ENCODE measurements at regions not wholly inside any gene's neighbourhood (a gene's known extent, or its start where the extent isn't known, plus 50 kb on each side); places are given as distances from the start of the nearest gene placed in this dataset.

- Histone ChIP-seq H3K27ac (ENCODE audit: low read depth, low read length) (no peak overlapping the region), H3K27me3 (ENCODE audit: insufficient read depth, low read length) (no peaks in the 10 kb centered on the region), H3K4me1 (ENCODE audit: insufficient read depth, low read length) (no peaks in the 10 kb centered on the region), H3K4me3 (ENCODE audit: low read length in 2 of 2) (no peak overlapping the region), H3K36me3 (ENCODE audit: insufficient read depth, low read length) (no peaks in the 10 kb centered on the region), H3K9me3 (ENCODE audit: control insufficient read depth in 1 of 2, low read length in 2 of 2) (peaks cover 3 to 4% of the 10 kb centered on the region in 2 donors)
- intact Hi-C loops (cut with micrococcal nuclease), result no loop called here
- ChIA-PET POLR2A (ENCODE audit: partially characterized antibody) (no interaction called here), CTCF (ENCODE audit: partially characterized antibody) (no interaction called here)
- no peak for DNase-seq
- peaks cover 0 to 10% (median 4%) of the 10 kb centered on the region in 8 donors for H3K9me3 Mint-ChIP-seq
- H3K27ac Mint-ChIP-seq, result no peak overlapping the region
- H3K4me3 Mint-ChIP-seq, result no peak overlapping the region
- no peaks in the 10 kb centered on the region for H3K4me1 Mint-ChIP-seq
- H3K36me3 Mint-ChIP-seq, result no peaks in the 10 kb centered on the region
- H3K27me3 Mint-ChIP-seq, result no peaks in the 10 kb centered on the region
Observed at GRCh38 chr13:55219538-55219937, 1921.2 kb upstream of the PRR20A start.

GRCh38 chr13:55229906-55230569 lies 1910.7 kb upstream of the PRR20A start:
- no peaks in the 10 kb centered on the region for H3K4me1 Mint-ChIP-seq
- H3K36me3 Mint-ChIP-seq, result no peaks in the 10 kb centered on the region
- H3K27ac ChIP-seq (ENCODE audit: low read depth, low read length), result no peak overlapping the region
- H3K9me3 ChIP-seq (ENCODE audit: control insufficient read depth in 1 of 2, low read length in 2 of 2), result no peaks in the 10 kb centered on the region
- H3K36me3 ChIP-seq (ENCODE audit: insufficient read depth, low read length), result no peaks in the 10 kb centered on the region
- no peaks in the 10 kb centered on the region for H3K27me3 ChIP-seq (ENCODE audit: insufficient read depth, low read length)
- no peak for DNase-seq
- H3K27me3 Mint-ChIP-seq, result no peaks in the 10 kb centered on the region
- peaks cover 0 to 20% (median 14%) of the 10 kb centered on the region in 8 donors for H3K9me3 Mint-ChIP-seq
- H3K27ac Mint-ChIP-seq, result no peak overlapping the region
- no peak overlapping the region for H3K4me3 Mint-ChIP-seq
- H3K4me1 ChIP-seq (ENCODE audit: insufficient read depth, low read length), result no peaks in the 10 kb centered on the region
- CTCF ChIA-PET (ENCODE audit: partially characterized antibody), result no interaction called here
- intact Hi-C loops (cut with micrococcal nuclease), result loop anchor here (10.0 kb wide), 1 partner anchor 45 kb away; no protein-coding TSS in a partner anchor
- no peak overlapping the region for H3K4me3 ChIP-seq (ENCODE audit: low read length in 2 of 2)
- POLR2A ChIA-PET (ENCODE audit: partially characterized antibody), result no interaction called here

- H3K9me3 Mint-ChIP-seq, result peaks cover 0 to 20% (median 14%) of the 10 kb centered on the region in 8 donors
- Histone ChIP-seq H3K36me3 (ENCODE audit: insufficient read depth, low read length) (no peaks in the 10 kb centered on the region), H3K4me1 (ENCODE audit: insufficient read depth, low read length) (no peaks in the 10 kb centered on the region), H3K27me3 (ENCODE audit: insufficient read depth, low read length) (no peaks in the 10 kb centered on the region), H3K27ac (ENCODE audit: low read depth, low read length) (no peak overlapping the region), H3K9me3 (ENCODE audit: control insufficient read depth in 1 of 2, low read length in 2 of 2) (no peaks in the 10 kb centered on the region), H3K4me3 (ENCODE audit: low read length in 2 of 2) (no peak overlapping the region)
- no peaks in the 10 kb centered on the region for H3K27me3 Mint-ChIP-seq
- ChIA-PET CTCF (ENCODE audit: partially characterized antibody) (no interaction called here), POLR2A (ENCODE audit: partially characterized antibody) (no interaction called here)
- intact Hi-C loops (cut with micrococcal nuclease), result loop anchor here (10.0 kb wide), 1 partner anchor 46 kb away; no protein-coding TSS in a partner anchor
- H3K4me3 Mint-ChIP-seq, result no peak overlapping the region
- no peaks in the 10 kb centered on the region for H3K4me1 Mint-ChIP-seq
- no peak overlapping the region for H3K27ac Mint-ChIP-seq
- no peaks in the 10 kb centered on the region for H3K36me3 Mint-ChIP-seq
- no peak for DNase-seq
Observed at GRCh38 chr13:55230570-55230908, 1910.2 kb upstream of the PRR20A start.

GRCh38 chr13:55234311-55234710 lies 1906.4 kb upstream of the PRR20A start:
- Mint-ChIP-seq H3K27me3 (no peaks in the 10 kb centered on the region), H3K27ac (no peak overlapping the region), H3K36me3 (no peaks in the 10 kb centered on the region), H3K4me3 (no peak overlapping the region), H3K4me1 (no peaks in the 10 kb centered on the region), H3K9me3 (peaks cover 3 to 22% (median 14%) of the 10 kb centered on the region in 8 donors)
- Histone ChIP-seq H3K4me3 (ENCODE audit: low read length in 2 of 2) (no peak overlapping the region), H3K27me3 (ENCODE audit: insufficient read depth, low read length) (no peaks in the 10 kb centered on the region), H3K27ac (ENCODE audit: low read depth, low read length) (no peak overlapping the region), H3K36me3 (ENCODE audit: insufficient read depth, low read length) (no peaks in the 10 kb centered on the region), H3K9me3 (ENCODE audit: control insufficient read depth in 1 of 2, low read length in 2 of 2) (no peaks in the 10 kb centered on the region), H3K4me1 (ENCODE audit: insufficient read depth, low read length) (no peaks in the 10 kb centered on the region)
- DNase-seq, result no peak
- intact Hi-C loops (cut with micrococcal nuclease), result loop anchor here (10.0 kb wide), 1 partner anchor 50 kb away; no protein-coding TSS in a partner anchor
- CTCF ChIA-PET (ENCODE audit: partially characterized antibody), result no interaction called here
- POLR2A ChIA-PET (ENCODE audit: partially characterized antibody), result no interaction called here

GRCh38 chr13:55245005-55245644 lies 1895.6 kb upstream of the PRR20A start:
- ChIA-PET CTCF (ENCODE audit: partially characterized antibody) (no interaction called here), POLR2A (ENCODE audit: partially characterized antibody) (no interaction called here)
- no peaks in the 10 kb centered on the region for H3K36me3 ChIP-seq (ENCODE audit: insufficient read depth, low read length)
- H3K27me3 ChIP-seq (ENCODE audit: insufficient read depth, low read length), result no peaks in the 10 kb centered on the region
- H3K9me3 ChIP-seq (ENCODE audit: control insufficient read depth in 1 of 2, low read length in 2 of 2), result peaks cover 0 to 3% of the 10 kb centered on the region in 2 donors
- no peaks in the 10 kb centered on the region for H3K4me1 ChIP-seq (ENCODE audit: insufficient read depth, low read length)
- H3K4me1 Mint-ChIP-seq, result no peaks in the 10 kb centered on the region
- H3K9me3 Mint-ChIP-seq, result peaks cover 3 to 44% (median 19%) of the 10 kb centered on the region in 8 donors
- H3K4me3 ChIP-seq (ENCODE audit: low read length in 2 of 2), result no peak overlapping the region
- intact Hi-C loops (cut with micrococcal nuclease), result no loop called here
- no peak overlapping the region for H3K4me3 Mint-ChIP-seq
- no peaks in the 10 kb centered on the region for H3K27me3 Mint-ChIP-seq
- H3K27ac ChIP-seq (ENCODE audit: low read depth, low read length), result no peak overlapping the region
- H3K36me3 Mint-ChIP-seq, result no peaks in the 10 kb centered on the region
- no peak for DNase-seq
- no peak overlapping the region for H3K27ac Mint-ChIP-seq

- Histone ChIP-seq H3K4me1 (ENCODE audit: insufficient read depth, low read length) (no peaks in the 10 kb centered on the region), H3K27me3 (ENCODE audit: insufficient read depth, low read length) (no peaks in the 10 kb centered on the region), H3K27ac (ENCODE audit: low read depth, low read length) (no peak overlapping the region), H3K36me3 (ENCODE audit: insufficient read depth, low read length) (no peaks in the 10 kb centered on the region), H3K9me3 (ENCODE audit: control insufficient read depth in 1 of 2, low read length in 2 of 2) (no peaks in the 10 kb centered on the region), H3K4me3 (ENCODE audit: low read length in 2 of 2) (no peak overlapping the region)
- Mint-ChIP-seq H3K36me3 (no peaks in the 10 kb centered on the region), H3K4me3 (no peak overlapping the region), H3K4me1 (no peaks in the 10 kb centered on the region), H3K9me3 (peaks cover 8 to 26% (median 12%) of the 10 kb centered on the region in 8 donors), H3K27me3 (no peaks in the 10 kb centered on the region), H3K27ac (no peak overlapping the region)
- DNase-seq, result no peak
- CTCF ChIA-PET (ENCODE audit: partially characterized antibody), result no interaction called here
- POLR2A ChIA-PET (ENCODE audit: partially characterized antibody), result no interaction called here
- intact Hi-C loops (cut with micrococcal nuclease), result no loop called here
Observed at GRCh38 chr13:55255236-55255635, 1885.5 kb upstream of the PRR20A start.

GRCh38 chr13:55263045-55263444 lies 1877.7 kb upstream of the PRR20A start:
- Mint-ChIP-seq H3K27ac (no peak overlapping the region), H3K4me3 (no peak overlapping the region), H3K27me3 (no peaks in the 10 kb centered on the region), H3K4me1 (no peaks in the 10 kb centered on the region), H3K9me3 (peaks cover under 1 to 21% (median 7%) of the 10 kb centered on the region in 8 donors), H3K36me3 (no peaks in the 10 kb centered on the region)
- intact Hi-C loops (cut with micrococcal nuclease), result no loop called here
- H3K4me3 ChIP-seq (ENCODE audit: low read length in 2 of 2), result no peak overlapping the region
- no peaks in the 10 kb centered on the region for H3K4me1 ChIP-seq (ENCODE audit: insufficient read depth, low read length)
- no peaks in the 10 kb centered on the region for H3K36me3 ChIP-seq (ENCODE audit: insufficient read depth, low read length)
- no peak for DNase-seq
- H3K27ac ChIP-seq (ENCODE audit: low read depth, low read length), result no peak overlapping the region
- ChIA-PET CTCF (ENCODE audit: partially characterized antibody) (no interaction called here), POLR2A (ENCODE audit: partially characterized antibody) (no interaction called here)
- no peaks in the 10 kb centered on the region for H3K27me3 ChIP-seq (ENCODE audit: insufficient read depth, low read length)
- H3K9me3 ChIP-seq (ENCODE audit: control insufficient read depth in 1 of 2, low read length in 2 of 2), result no peaks in the 10 kb centered on the region
